Neural cell (in vitro differentiated cells): ENCODE measurements at regions not wholly inside any gene's neighbourhood (a gene's known extent, or its start where the extent isn't known, plus 50 kb on each side); places are given as distances from the start of the nearest gene placed in this dataset.

Experiments
- H2AFZ ChIP-seq: fragments of 200-600, 300-800 bp; sonication (generic), shearing (Covaris generic); 2 replicates; pipeline ENCODE4 v1.6.0; 2014; ENCODE audit warnings: low read depth, mild to moderate bottlenecking, antibody characterized with exemption, low read length, moderate library complexity
- H3F3A ChIP-seq: fragments of 200-600 bp; shearing (Covaris generic); 2 replicates; pipeline ENCODE4 v1.6.1; 2016; ENCODE audit warnings: mild to moderate bottlenecking, moderate library complexity, mixed read lengths, antibody characterized with exemption, low read length; ENCODE audit not compliant: insufficient read depth, poor library complexity, severe bottlenecking
- H3K27ac ChIP-seq: fragments of 200-600, 300-800 bp; sonication (generic), shearing (Covaris generic); 2 replicates; pipeline ENCODE4 v1.5.1; 2014; ENCODE audit warnings: mild to moderate bottlenecking, low read length, moderate library complexity
- H3K27me3 ChIP-seq: fragments of 300-800, 200-600 bp; sonication (generic), shearing (Covaris generic); 2 replicates; pipeline ENCODE4 v1.6.0; 2014; ENCODE audit warnings: mild to moderate bottlenecking, low read depth, low read length, moderate library complexity; ENCODE audit not compliant: insufficient read depth
- H3K36me3 ChIP-seq: fragments of 300-800, 200-600 bp; sonication (generic), shearing (Covaris generic); 2 replicates; pipeline ENCODE4 v1.5.1; 2014; ENCODE audit warnings: mild to moderate bottlenecking, antibody characterized with exemption, low read length, moderate library complexity; ENCODE audit not compliant: insufficient read depth
- H3K4me2 ChIP-seq: fragments of 300-800, 200-600 bp; sonication (generic), shearing (Covaris generic); 2 replicates; pipeline ENCODE4 v1.6.0; 2014; ENCODE audit warnings: mild to moderate bottlenecking, low read length
- H3K4me3 ChIP-seq: fragments of 300-800, 200-600 bp; sonication (generic), shearing (Covaris generic); 2 replicates; pipeline ENCODE4 v1.5.1; 2014; ENCODE audit warnings: mild to moderate bottlenecking, low read length, moderate library complexity
- H3K79me2 ChIP-seq: fragments of 200-600 bp; shearing (Covaris generic); replicated peaks from 2 replicates; pipeline ENCODE4 v1.6.0; 2014; ENCODE audit warnings: mild to moderate bottlenecking, low read length, moderate library complexity; ENCODE audit not compliant: insufficient read depth
- H3K9ac ChIP-seq: fragments of 300-800, 200-600 bp; sonication (generic), shearing (Covaris generic); 2 replicates; pipeline ENCODE4 v1.6.1; 2016; ENCODE audit warnings: mild to moderate bottlenecking, low read length, mixed read lengths
- H3K9me2 ChIP-seq: fragments of 200-600 bp; shearing (Covaris generic); 2 replicates; pipeline ENCODE4 v1.6.1; 2016; ENCODE audit warnings: mild to moderate bottlenecking, low read length, mixed read lengths; ENCODE audit not compliant: insufficient read depth
- H3K9me3 ChIP-seq: fragments of 200-600, 300-800 bp; sonication (generic), shearing (Covaris generic); 2 replicates; pipeline ENCODE4 v1.6.1; 2016; ENCODE audit warnings: mild to moderate bottlenecking, mixed run types, low read length, moderate library complexity, mixed read lengths
- H4K20me1 ChIP-seq: fragments of 200-600 bp; shearing (Covaris generic); 2 replicates; pipeline ENCODE4 v1.6.1; 2016; ENCODE audit warnings: mild to moderate bottlenecking, mixed run types; ENCODE audit not compliant: insufficient read depth
- EP300 ChIP-seq: fragments of 450-650 bp; conservative IDR thresholded peaks from 2 replicates; pipeline ENCODE4 v1.6.1; 2014; ENCODE audit warnings: antibody characterized with exemption, mild to moderate bottlenecking, moderate library complexity; ENCODE audit not compliant: poor library complexity, severe bottlenecking
- EZH2 ChIP-seq: fragments of 200-600, 300-800 bp; shearing (Covaris generic), sonication (generic); IDR thresholded peaks from 2 replicates; pipeline ENCODE4 v1.6.1; 2014; ENCODE audit warnings: antibody characterized with exemption, low read length, borderline replicate concordance, mild to moderate bottlenecking; ENCODE audit not compliant: insufficient read depth, poor library complexity, severe bottlenecking
- MXI1 ChIP-seq: fragments of 450-650 bp; conservative IDR thresholded peaks from 2 replicates; pipeline ENCODE4 v1.6.1; 2014; ENCODE audit warnings: antibody characterized with exemption, mild to moderate bottlenecking; ENCODE audit not compliant: poor library complexity, severe bottlenecking
- POLR2AphosphoS5 ChIP-seq: IDR thresholded peaks from 2 replicates; pipeline ENCODE4 v1.6.1; 2012
- RAD21 ChIP-seq: fragments of 450-650 bp; conservative IDR thresholded peaks from 2 replicates; pipeline ENCODE4 v1.6.1; 2014; ENCODE audit warnings: antibody characterized with exemption, mild to moderate bottlenecking, moderate library complexity
- SMC3 ChIP-seq: fragments of 450-650 bp; conservative IDR thresholded peaks from 2 replicates; pipeline ENCODE4 v1.6.1; 2014; ENCODE audit warnings: antibody characterized with exemption, mild to moderate bottlenecking, moderate library complexity; ENCODE audit not compliant: poor library complexity
- TAF1 ChIP-seq: IDR thresholded peaks from 2 replicates; pipeline ENCODE4 v1.6.1; 2012; ENCODE audit warnings: low read depth
- TF ChIP-seq, protein P1 (sequence below): fragments of 450-650 bp; IDR thresholded peaks from 2 replicates; pipeline ENCODE4 v1.5.1; 2014; ENCODE audit warnings: antibody characterized with exemption, mild to moderate bottlenecking, moderate library complexity; ENCODE audit not compliant: poor library complexity, severe bottlenecking
- TF ChIP-seq, protein P2 (sequence below): IDR thresholded peaks from 2 replicates; pipeline ENCODE4 v1.6.1; 2012; ENCODE audit warnings: borderline replicate concordance

DNA sequence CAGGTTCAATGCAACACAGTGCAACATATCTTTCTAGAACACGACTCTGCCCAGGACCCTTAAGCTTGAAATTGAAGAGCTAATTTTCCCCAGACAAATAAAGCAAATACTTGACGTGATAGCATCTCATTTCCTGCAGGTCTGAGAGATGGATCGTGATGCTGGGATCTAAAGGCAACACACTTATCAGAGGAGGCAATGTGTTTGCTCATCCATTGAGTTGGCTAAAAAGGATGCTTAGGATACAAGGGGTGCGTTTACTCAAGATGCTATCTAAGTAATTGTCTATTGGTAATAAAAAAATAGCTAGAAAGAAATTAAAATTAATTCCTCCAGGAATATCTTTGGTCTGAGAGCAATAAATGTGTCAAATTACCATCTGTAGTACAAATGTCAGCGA, 129.0 kb downstream of the SOCS6 start:
- no peak for TF ChIP-seq EP300
- no peak for TF ChIP-seq RAD21
- no peak for TF ChIP-seq POLR2AphosphoS5
- no peak for TF ChIP-seq MXI1
- no peak for TF ChIP-seq TAF1
- TF ChIP-seq, protein P1, sequence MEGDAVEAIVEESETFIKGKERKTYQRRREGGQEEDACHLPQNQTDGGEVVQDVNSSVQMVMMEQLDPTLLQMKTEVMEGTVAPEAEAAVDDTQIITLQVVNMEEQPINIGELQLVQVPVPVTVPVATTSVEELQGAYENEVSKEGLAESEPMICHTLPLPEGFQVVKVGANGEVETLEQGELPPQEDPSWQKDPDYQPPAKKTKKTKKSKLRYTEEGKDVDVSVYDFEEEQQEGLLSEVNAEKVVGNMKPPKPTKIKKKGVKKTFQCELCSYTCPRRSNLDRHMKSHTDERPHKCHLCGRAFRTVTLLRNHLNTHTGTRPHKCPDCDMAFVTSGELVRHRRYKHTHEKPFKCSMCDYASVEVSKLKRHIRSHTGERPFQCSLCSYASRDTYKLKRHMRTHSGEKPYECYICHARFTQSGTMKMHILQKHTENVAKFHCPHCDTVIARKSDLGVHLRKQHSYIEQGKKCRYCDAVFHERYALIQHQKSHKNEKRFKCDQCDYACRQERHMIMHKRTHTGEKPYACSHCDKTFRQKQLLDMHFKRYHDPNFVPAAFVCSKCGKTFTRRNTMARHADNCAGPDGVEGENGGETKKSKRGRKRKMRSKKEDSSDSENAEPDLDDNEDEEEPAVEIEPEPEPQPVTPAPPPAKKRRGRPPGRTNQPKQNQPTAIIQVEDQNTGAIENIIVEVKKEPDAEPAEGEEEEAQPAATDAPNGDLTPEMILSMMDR, result no peak
- TF ChIP-seq EZH2, result no peak
- TF ChIP-seq SMC3, result no peak
- TF ChIP-seq, protein P2, sequence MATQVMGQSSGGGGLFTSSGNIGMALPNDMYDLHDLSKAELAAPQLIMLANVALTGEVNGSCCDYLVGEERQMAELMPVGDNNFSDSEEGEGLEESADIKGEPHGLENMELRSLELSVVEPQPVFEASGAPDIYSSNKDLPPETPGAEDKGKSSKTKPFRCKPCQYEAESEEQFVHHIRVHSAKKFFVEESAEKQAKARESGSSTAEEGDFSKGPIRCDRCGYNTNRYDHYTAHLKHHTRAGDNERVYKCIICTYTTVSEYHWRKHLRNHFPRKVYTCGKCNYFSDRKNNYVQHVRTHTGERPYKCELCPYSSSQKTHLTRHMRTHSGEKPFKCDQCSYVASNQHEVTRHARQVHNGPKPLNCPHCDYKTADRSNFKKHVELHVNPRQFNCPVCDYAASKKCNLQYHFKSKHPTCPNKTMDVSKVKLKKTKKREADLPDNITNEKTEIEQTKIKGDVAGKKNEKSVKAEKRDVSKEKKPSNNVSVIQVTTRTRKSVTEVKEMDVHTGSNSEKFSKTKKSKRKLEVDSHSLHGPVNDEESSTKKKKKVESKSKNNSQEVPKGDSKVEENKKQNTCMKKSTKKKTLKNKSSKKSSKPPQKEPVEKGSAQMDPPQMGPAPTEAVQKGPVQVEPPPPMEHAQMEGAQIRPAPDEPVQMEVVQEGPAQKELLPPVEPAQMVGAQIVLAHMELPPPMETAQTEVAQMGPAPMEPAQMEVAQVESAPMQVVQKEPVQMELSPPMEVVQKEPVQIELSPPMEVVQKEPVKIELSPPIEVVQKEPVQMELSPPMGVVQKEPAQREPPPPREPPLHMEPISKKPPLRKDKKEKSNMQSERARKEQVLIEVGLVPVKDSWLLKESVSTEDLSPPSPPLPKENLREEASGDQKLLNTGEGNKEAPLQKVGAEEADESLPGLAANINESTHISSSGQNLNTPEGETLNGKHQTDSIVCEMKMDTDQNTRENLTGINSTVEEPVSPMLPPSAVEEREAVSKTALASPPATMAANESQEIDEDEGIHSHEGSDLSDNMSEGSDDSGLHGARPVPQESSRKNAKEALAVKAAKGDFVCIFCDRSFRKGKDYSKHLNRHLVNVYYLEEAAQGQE, result no peak
- Histone ChIP-seq H3K9me3 (no peaks in the 10 kb centered on the region), H3K27me3 (no peaks in the 10 kb centered on the region), H2AFZ (no peak overlapping the region), H3K9me2 (no peaks in the 10 kb centered on the region), H3F3A (no peaks in the 10 kb centered on the region), H3K4me3 (no peak overlapping the region), H3K36me3 (no peaks in the 10 kb centered on the region), H3K79me2 (no peaks in the 10 kb centered on the region), H3K9ac (no peak overlapping the region), H4K20me1 (no peaks in the 10 kb centered on the region), H3K4me2 (no peak overlapping the region), H3K27ac (no peak overlapping the region)

DNA sequence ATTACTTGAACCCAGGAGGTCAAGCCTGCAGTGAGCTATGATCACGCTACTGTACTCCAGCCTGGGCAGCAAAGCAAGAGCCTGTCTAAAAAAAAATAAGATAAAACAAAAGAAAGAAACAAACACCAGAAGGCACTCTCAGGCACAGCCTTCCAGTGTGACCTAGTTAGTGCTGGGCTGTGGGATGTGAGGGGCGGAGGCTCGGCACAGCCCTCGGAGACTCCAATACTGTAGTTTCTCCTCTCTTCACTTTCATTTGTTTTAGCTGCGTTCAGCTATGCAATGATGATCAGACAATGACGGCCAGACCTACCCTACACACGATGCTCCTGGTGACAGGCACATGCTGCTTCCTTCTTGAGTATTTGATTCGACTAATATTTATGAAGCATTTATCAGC, 127.7 kb downstream of the SOCS6 start:
- Histone ChIP-seq H3K9me2 (no peaks in the 10 kb centered on the region), H3K9ac (no peak overlapping the region), H2AFZ (no peak overlapping the region), H3K9me3 (no peaks in the 10 kb centered on the region), H3K4me2 (no peak overlapping the region), H3K36me3 (no peaks in the 10 kb centered on the region), H3K79me2 (no peaks in the 10 kb centered on the region), H3F3A (no peaks in the 10 kb centered on the region), H4K20me1 (no peaks in the 10 kb centered on the region), H3K27ac (no peak overlapping the region), H3K27me3 (no peaks in the 10 kb centered on the region), H3K4me3 (no peak overlapping the region)
- TF ChIP-seq EZH2, result no peak
- TF ChIP-seq TAF1, result no peak
- TF ChIP-seq POLR2AphosphoS5, result no peak
- TF ChIP-seq, protein P2, result no peak
- no peak for TF ChIP-seq EP300
- no peak for TF ChIP-seq RAD21
